ENCODE measurements at regions not wholly inside any gene's neighbourhood (a gene's known extent, or its start where the extent isn't known, plus 50 kb on each side); places are given as distances from the start of the nearest gene placed in this dataset.

DNA sequence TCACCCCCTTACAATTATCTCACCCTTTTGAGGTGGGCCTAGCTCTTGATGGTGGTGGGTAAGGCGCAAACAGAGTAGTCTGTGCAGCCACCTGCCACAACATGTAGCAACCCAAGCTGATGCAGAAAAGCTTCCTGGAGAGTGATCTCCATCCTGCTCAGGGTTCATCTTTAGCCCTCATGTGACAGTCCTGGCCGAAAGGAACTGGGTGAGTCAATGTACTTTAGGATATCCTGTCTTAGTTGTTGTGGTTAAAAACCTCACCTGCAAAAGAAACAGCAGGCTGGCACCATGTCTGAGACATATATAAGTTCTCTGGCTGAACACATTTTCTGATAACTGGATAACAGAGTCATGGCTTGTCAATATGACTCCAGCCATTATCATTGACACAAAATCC is 183.5 kb upstream of the CPHXL start:
- Histone ChIP-seq H3K27ac (no peak overlapping the region), H3K9me3 (no peaks in the 10 kb centered on the region), H3K4me1 (no peaks in the 10 kb centered on the region), H3K4me2 (no peak overlapping the region), H3K4me3 (no peak overlapping the region)
- FAIRE-seq (no peak), ATAC-seq (no peak), DNase-seq (ENCODE audit: low read depth in 1 of 2, low spot score in 1 of 2) (no peak)
- TF ChIP-seq RARB (CRISPR knock-in tag; IDR thresholded peaks at IDR 0.05), result no peak
- no peak for TF ChIP-seq RNF2 (IDR thresholded peaks at IDR 0.05; ENCODE audit: borderline replicate concordance, low read depth)
- no peak for TF ChIP-seq ZSCAN20 (CRISPR knock-in tag; IDR thresholded peaks at IDR 0.05)
- ChIA-PET CTCF (interaction anchor here (0.5 kb wide), 1 partner anchor 1185 kb away, joined by 3 read pairs; no protein-coding TSS in a partner anchor), POLR2A (no interaction called here)
- 12% methylated on average over 2 of the region's 2 CpGs for whole genome bisulfite sequencing (ENCODE audit: missing lambda C conversion rate)

DNA sequence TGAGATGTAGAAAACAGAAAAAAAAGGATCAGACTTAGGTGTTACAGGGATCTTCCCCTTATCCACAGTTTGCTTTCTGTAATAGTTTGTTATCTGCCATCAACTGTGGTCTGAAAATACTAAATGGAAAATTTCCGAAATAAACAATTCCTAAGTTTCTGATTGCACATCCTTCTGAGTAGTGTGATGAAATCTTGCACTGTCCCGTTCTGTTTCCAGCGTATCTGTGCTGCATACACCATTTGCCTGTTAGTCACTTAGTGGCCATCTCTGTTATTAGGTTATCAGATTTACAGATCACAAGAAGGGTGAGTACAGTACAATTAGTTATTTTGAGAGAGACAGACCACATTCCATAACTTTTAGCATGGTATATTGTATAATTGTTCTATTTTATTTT is 185.6 kb upstream of the CPHXL start:
- no peaks in the 10 kb centered on the region for H3K9me3 ChIP-seq
- POLR2A ChIA-PET, result no interaction called here
- CTCF ChIA-PET, result no interaction called here
- TF ChIP-seq, protein P1, sequence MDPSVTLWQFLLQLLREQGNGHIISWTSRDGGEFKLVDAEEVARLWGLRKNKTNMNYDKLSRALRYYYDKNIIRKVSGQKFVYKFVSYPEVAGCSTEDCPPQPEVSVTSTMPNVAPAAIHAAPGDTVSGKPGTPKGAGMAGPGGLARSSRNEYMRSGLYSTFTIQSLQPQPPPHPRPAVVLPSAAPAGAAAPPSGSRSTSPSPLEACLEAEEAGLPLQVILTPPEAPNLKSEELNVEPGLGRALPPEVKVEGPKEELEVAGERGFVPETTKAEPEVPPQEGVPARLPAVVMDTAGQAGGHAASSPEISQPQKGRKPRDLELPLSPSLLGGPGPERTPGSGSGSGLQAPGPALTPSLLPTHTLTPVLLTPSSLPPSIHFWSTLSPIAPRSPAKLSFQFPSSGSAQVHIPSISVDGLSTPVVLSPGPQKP (IDR thresholded peaks at IDR 0.05; ENCODE audit: low read depth, low read length), result no peak
- TF ChIP-seq FOSL2 (IDR thresholded peaks at IDR 0.05) (no peak), FOSL2 (CRISPR knock-in tag; IDR thresholded peaks at IDR 0.05) (no peak), EP300 (IDR thresholded peaks at IDR 0.05) (no peak)
- no peak overlapping the region for H3K4me2 ChIP-seq
- FAIRE-seq, result no peak
- ATAC-seq, result no peak
- H3K27ac ChIP-seq, result no peak overlapping the region
- 49% methylated on average over 3 of the region's 3 CpGs for WGBS (ENCODE audit: missing lambda C conversion rate)
- no peak overlapping the region for H3K4me3 ChIP-seq
- no peaks in the 10 kb centered on the region for H3K4me1 ChIP-seq
- no peak for DNase-seq (ENCODE audit: low read depth in 1 of 2, low spot score in 1 of 2)

DNA sequence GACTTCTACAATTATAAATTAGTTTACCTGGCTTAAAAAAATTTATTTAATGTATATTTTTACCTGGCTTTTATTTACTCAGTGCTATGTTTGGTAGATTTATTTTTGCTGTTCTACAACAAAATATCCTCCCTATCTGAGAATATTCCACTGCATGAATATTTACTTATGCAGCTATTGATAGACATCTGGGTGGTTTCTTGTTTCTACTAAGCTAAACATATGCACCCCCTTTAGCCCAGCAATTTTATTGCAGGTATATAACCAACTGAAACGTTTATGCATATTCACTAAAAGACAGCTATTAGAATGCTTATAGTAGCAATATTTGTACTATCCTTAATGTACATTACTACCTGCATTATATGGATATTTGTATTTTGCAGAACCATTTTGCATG is 187.7 kb upstream of the CPHXL start:
- DNase-seq (ENCODE audit: low read depth in 1 of 2, low spot score in 1 of 2) (no peak), ATAC-seq (no peak), FAIRE-seq (no peak)
- no peak overlapping the region for H3K4me3 ChIP-seq
- 3% methylated on average over 1 of the region's 1 CpG for WGBS (ENCODE audit: missing lambda C conversion rate)
- TF ChIP-seq TFCP2L1 (CRISPR knock-in tag; IDR thresholded peaks at IDR 0.05), result no peak
- TF ChIP-seq, protein P2, sequence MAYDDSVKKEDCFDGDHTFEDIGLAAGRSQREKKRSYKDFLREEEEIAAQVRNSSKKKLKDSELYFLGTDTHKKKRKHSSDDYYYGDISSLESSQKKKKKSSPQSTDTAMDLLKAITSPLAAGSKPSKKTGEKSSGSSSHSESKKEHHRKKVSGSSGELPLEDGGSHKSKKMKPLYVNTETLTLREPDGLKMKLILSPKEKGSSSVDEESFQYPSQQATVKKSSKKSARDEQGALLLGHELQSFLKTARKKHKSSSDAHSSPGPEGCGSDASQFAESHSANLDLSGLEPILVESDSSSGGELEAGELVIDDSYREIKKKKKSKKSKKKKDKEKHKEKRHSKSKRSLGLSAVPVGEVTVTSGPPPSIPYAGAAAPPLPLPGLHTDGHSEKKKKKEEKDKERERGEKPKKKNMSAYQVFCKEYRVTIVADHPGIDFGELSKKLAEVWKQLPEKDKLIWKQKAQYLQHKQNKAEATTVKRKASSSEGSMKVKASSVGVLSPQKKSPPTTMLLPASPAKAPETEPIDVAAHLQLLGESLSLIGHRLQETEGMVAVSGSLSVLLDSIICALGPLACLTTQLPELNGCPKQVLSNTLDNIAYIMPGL (CRISPR knock-in tag; IDR thresholded peaks at IDR 0.05; ENCODE audit: borderline replicate concordance), result no peak
- no peak for TF ChIP-seq FOXS1 (CRISPR knock-in tag; IDR thresholded peaks at IDR 0.05)
- TF ChIP-seq, protein P3, sequence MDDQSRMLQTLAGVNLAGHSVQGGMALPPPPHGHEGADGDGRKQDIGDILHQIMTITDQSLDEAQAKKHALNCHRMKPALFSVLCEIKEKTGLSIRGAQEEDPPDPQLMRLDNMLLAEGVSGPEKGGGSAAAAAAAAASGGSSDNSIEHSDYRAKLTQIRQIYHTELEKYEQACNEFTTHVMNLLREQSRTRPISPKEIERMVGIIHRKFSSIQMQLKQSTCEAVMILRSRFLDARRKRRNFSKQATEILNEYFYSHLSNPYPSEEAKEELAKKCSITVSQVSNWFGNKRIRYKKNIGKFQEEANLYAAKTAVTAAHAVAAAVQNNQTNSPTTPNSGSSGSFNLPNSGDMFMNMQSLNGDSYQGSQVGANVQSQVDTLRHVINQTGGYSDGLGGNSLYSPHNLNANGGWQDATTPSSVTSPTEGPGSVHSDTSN (IDR thresholded peaks at IDR 0.05), result no peak
- no peak for TF ChIP-seq RNF2 (IDR thresholded peaks at IDR 0.05; ENCODE audit: borderline replicate concordance, low read depth)
- no peak for TF ChIP-seq NFE2L2 (conservative IDR thresholded peaks at IDR 0.05; ENCODE audit: low read length)
- no peak for TF ChIP-seq MAZ (IDR thresholded peaks at IDR 0.05; ENCODE audit: borderline replicate concordance, low read depth, low read length)
- TF ChIP-seq TP53 (CRISPR knock-in tag; IDR thresholded peaks at IDR 0.05), result no peak
- no peak for TF ChIP-seq KDM1A (IDR thresholded peaks at IDR 0.05; ENCODE audit: low read depth)
- TF ChIP-seq, protein P4, sequence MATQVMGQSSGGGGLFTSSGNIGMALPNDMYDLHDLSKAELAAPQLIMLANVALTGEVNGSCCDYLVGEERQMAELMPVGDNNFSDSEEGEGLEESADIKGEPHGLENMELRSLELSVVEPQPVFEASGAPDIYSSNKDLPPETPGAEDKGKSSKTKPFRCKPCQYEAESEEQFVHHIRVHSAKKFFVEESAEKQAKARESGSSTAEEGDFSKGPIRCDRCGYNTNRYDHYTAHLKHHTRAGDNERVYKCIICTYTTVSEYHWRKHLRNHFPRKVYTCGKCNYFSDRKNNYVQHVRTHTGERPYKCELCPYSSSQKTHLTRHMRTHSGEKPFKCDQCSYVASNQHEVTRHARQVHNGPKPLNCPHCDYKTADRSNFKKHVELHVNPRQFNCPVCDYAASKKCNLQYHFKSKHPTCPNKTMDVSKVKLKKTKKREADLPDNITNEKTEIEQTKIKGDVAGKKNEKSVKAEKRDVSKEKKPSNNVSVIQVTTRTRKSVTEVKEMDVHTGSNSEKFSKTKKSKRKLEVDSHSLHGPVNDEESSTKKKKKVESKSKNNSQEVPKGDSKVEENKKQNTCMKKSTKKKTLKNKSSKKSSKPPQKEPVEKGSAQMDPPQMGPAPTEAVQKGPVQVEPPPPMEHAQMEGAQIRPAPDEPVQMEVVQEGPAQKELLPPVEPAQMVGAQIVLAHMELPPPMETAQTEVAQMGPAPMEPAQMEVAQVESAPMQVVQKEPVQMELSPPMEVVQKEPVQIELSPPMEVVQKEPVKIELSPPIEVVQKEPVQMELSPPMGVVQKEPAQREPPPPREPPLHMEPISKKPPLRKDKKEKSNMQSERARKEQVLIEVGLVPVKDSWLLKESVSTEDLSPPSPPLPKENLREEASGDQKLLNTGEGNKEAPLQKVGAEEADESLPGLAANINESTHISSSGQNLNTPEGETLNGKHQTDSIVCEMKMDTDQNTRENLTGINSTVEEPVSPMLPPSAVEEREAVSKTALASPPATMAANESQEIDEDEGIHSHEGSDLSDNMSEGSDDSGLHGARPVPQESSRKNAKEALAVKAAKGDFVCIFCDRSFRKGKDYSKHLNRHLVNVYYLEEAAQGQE (IDR thresholded peaks at IDR 0.05), result no peak
- TF ChIP-seq POLR2A (IDR thresholded peaks at IDR 0.05; ENCODE audit: low read length), result no peak
- no peak for TF ChIP-seq CBX8 (IDR thresholded peaks at IDR 0.05)
- no peak for TF ChIP-seq RCOR1 (IDR thresholded peaks at IDR 0.05; ENCODE audit: low read depth, low read length)
- no peak for TF ChIP-seq HDAC2 (IDR thresholded peaks at IDR 0.05)
- no peak for TF ChIP-seq ZSCAN20 (CRISPR knock-in tag; IDR thresholded peaks at IDR 0.05)
- TF ChIP-seq, protein P5, sequence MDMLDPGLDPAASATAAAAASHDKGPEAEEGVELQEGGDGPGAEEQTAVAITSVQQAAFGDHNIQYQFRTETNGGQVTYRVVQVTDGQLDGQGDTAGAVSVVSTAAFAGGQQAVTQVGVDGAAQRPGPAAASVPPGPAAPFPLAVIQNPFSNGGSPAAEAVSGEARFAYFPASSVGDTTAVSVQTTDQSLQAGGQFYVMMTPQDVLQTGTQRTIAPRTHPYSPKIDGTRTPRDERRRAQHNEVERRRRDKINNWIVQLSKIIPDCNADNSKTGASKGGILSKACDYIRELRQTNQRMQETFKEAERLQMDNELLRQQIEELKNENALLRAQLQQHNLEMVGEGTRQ (IDR thresholded peaks at IDR 0.05), result no peak
- no peak for TF ChIP-seq CBX2 (IDR thresholded peaks at IDR 0.05; ENCODE audit: borderline replicate concordance, low read depth)
- TF ChIP-seq CHD2 (IDR thresholded peaks at IDR 0.05; ENCODE audit: low read length, partially characterized antibody), result no peak
- no peak for TF ChIP-seq BHLHE40 (IDR thresholded peaks at IDR 0.05; ENCODE audit: low read depth, low read length)
- H3K4me2 ChIP-seq, result no peak overlapping the region
- ChIA-PET CTCF (no interaction called here), POLR2A (no interaction called here)
- H3K9me3 ChIP-seq, result no peaks in the 10 kb centered on the region
- no peaks in the 10 kb centered on the region for H3K4me1 ChIP-seq
- no peak overlapping the region for H3K27ac ChIP-seq
